ENCODE measurements at regions not wholly inside any gene's neighbourhood (a gene's known extent, or its start where the extent isn't known, plus 50 kb on each side); places are given as distances from the start of the nearest gene placed in this dataset.
A peak's percentile ranks its signal among the peaks of the same experiment; 100 is the strongest.

DNA sequence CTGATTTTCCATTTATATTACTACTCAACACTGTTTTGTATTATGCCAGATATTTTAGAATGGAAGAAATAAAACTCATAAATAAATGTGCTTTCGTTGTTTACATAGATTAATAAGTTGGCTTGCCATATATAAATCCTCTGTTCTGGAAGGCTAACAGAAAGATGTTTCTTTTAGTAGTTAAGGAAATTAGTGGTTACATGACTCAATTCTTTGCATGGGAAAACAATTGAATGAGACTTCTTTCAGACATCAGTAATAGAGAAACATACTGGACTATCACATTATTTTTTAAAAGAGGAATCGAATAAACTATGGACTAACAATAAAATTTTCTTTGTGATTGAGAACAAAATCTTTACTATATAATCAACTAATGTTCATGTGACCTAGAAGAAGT, 336.5 kb downstream of the KCNS3 start:
- intact Hi-C loops (cut with micrococcal nuclease; ENCODE audit: unreplicated experiment) = no loop called here
- Histone ChIP-seq H3K27ac (ENCODE audit: low read depth, low read length, poor library complexity, severe bottlenecking) (no peak overlapping the region), H3K27me3 (replicated peaks; ENCODE audit: insufficient read depth, low read depth, low read length, poor library complexity) (no peaks in the 10 kb centered on the region), H3K9me3 (ENCODE audit: low read depth, low read length, poor library complexity, severe bottlenecking) (no peaks in the 10 kb centered on the region), H3K36me3 (ENCODE audit: insufficient read depth, low read length, poor library complexity, severe bottlenecking) (no peaks in the 10 kb centered on the region), H3K4me3 (ENCODE audit: low read depth, low read length, poor library complexity, severe bottlenecking) (no peak overlapping the region), H3K4me1 (ENCODE audit: insufficient read depth, low read length, poor library complexity, severe bottlenecking) (peaks cover 40% of the 10 kb centered on the region)
- TF ChIP-seq, protein P1, sequence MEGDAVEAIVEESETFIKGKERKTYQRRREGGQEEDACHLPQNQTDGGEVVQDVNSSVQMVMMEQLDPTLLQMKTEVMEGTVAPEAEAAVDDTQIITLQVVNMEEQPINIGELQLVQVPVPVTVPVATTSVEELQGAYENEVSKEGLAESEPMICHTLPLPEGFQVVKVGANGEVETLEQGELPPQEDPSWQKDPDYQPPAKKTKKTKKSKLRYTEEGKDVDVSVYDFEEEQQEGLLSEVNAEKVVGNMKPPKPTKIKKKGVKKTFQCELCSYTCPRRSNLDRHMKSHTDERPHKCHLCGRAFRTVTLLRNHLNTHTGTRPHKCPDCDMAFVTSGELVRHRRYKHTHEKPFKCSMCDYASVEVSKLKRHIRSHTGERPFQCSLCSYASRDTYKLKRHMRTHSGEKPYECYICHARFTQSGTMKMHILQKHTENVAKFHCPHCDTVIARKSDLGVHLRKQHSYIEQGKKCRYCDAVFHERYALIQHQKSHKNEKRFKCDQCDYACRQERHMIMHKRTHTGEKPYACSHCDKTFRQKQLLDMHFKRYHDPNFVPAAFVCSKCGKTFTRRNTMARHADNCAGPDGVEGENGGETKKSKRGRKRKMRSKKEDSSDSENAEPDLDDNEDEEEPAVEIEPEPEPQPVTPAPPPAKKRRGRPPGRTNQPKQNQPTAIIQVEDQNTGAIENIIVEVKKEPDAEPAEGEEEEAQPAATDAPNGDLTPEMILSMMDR (conservative IDR thresholded peaks at IDR 0.05; ENCODE audit: low read depth, low read length) = no peak
- TF ChIP-seq EZH2 (IDR thresholded peaks at IDR 0.05; ENCODE audit: borderline replicate concordance, low read depth, low read length, poor library complexity, severe bottlenecking) = no peak
- CTCF ChIA-PET = no interaction called here
- BruUV-seq (replicated peaks) = no TSS peak
- POLR2A ChIA-PET (ENCODE audit: low non-redundant PET) = no interaction called here
- no peak for DNase-seq (ENCODE audit: low spot score)

GRCh38 chr2:18213986-18214385, 335.5 kb downstream of the KCNS3 start:
- no peaks in the 10 kb centered on the region for H3K36me3 ChIP-seq (ENCODE audit: insufficient read depth, low read length, poor library complexity, severe bottlenecking)
- H3K27ac ChIP-seq (ENCODE audit: low read depth, low read length, poor library complexity, severe bottlenecking) = no peak overlapping the region
- no peak for TF ChIP-seq EZH2 (IDR thresholded peaks at IDR 0.05; ENCODE audit: borderline replicate concordance, low read depth, low read length, poor library complexity, severe bottlenecking)
- TF ChIP-seq, protein P1 (conservative IDR thresholded peaks at IDR 0.05; ENCODE audit: low read depth, low read length) = no peak
- H3K4me1 ChIP-seq (ENCODE audit: insufficient read depth, low read length, poor library complexity, severe bottlenecking) = peaks cover 35% of the 10 kb centered on the region
- H3K4me3 ChIP-seq (ENCODE audit: low read depth, low read length, poor library complexity, severe bottlenecking) = no peak overlapping the region
- ChIA-PET CTCF (no interaction called here), POLR2A (ENCODE audit: low non-redundant PET) (no interaction called here)
- no peaks in the 10 kb centered on the region for H3K9me3 ChIP-seq (ENCODE audit: low read depth, low read length, poor library complexity, severe bottlenecking)
- no peaks in the 10 kb centered on the region for H3K27me3 ChIP-seq (replicated peaks; ENCODE audit: insufficient read depth, low read depth, low read length, poor library complexity)
- DNase-seq (ENCODE audit: low spot score) = no peak
- intact Hi-C loops (cut with micrococcal nuclease; ENCODE audit: unreplicated experiment) = no loop called here
- no TSS peak for BruUV-seq (replicated peaks)

DNA sequence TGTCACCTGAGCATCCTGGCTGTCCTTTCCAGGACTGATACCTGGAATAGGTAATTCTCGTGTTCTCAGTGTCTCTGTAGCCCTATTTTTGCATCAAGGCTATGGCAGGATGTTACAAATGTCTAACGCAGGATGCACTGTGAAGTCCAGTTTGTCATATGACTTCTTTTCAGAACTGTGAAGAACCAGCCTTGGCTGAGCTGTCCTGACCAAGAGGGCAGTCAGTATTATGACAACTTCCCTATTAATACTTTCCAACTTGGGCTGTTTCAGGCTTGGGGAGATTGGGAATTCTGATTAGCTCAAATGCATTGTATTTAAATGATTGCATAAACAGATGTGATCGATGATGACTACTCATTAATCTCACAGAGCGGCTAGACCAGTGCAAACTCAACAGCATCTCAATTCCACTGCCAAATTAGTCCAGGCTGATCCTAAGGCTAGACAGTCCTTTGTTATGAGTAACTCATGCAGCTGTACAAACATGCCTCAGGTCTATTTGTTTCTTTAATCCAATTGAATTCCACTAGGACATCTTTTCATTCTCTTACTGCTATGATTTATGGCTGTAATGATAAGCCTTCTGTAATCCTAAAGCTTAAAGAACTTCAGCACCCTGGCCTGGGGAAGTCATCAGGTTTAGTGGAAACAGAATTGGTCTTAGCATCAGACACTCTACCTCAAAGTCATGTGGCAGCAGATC, 331.6 kb downstream of the KCNS3 start:
- BruUV-seq (replicated peaks) = no TSS peak
- no peaks in the 10 kb centered on the region for H3K9me3 ChIP-seq (ENCODE audit: low read depth, low read length, poor library complexity, severe bottlenecking)
- H3K36me3 ChIP-seq (ENCODE audit: insufficient read depth, low read length, poor library complexity, severe bottlenecking) = no peaks in the 10 kb centered on the region
- intact Hi-C loops (cut with micrococcal nuclease; ENCODE audit: unreplicated experiment) = no loop called here
- peaks cover 20% of the 10 kb centered on the region for H3K4me1 ChIP-seq (ENCODE audit: insufficient read depth, low read length, poor library complexity, severe bottlenecking)
- POLR2A ChIA-PET (ENCODE audit: low non-redundant PET) = no interaction called here
- H3K27me3 ChIP-seq (replicated peaks; ENCODE audit: insufficient read depth, low read depth, low read length, poor library complexity) = no peaks in the 10 kb centered on the region
- CTCF ChIA-PET = no interaction called here
- TF ChIP-seq, protein P1 (conservative IDR thresholded peaks at IDR 0.05; ENCODE audit: low read depth, low read length) = no peak
- no peak for TF ChIP-seq EZH2 (IDR thresholded peaks at IDR 0.05; ENCODE audit: borderline replicate concordance, low read depth, low read length, poor library complexity, severe bottlenecking)
- peak; percentile 70 for DNase-seq (ENCODE audit: low spot score)
- H3K27ac ChIP-seq (ENCODE audit: low read depth, low read length, poor library complexity, severe bottlenecking) = no peak overlapping the region
- no peak overlapping the region for H3K4me3 ChIP-seq (ENCODE audit: low read depth, low read length, poor library complexity, severe bottlenecking)

Data from A673 (cell line).